HepG2 (cell line): ENCODE measurements at regions not wholly inside any gene's neighbourhood (a gene's known extent, or its start where the extent isn't known, plus 50 kb on each side); places are given as distances from the start of the nearest gene placed in this dataset.
"Not testable (repeated sequence)": the region's sequence is repeated elsewhere in the genome, so short reads cannot be mapped to it uniquely, and the experiment has no call there.

Experiments
- ATAC-seq: fragments of 200-7000 bp; cut with Tn5 transposase; 3 replicates; pipeline ENCODE4 v1.9.1; 2020; ENCODE audit warnings: mild to moderate bottlenecking, moderate library complexity
- BruUV-seq: library from RNA; stranded (reverse); fragments of 400-500 nt; replicated peaks from 2 replicates; lab custom pipeline; 2021; lab: Mats Ljungman, UMichigan
- CTCF ChIA-PET: fragments of 300-600 bp; formaldehyde crosslinking; extraction: SDS; loops from one replicate; lab custom pipeline; 2021; ENCODE audit warnings: low total read pairs, inconsistent platforms, low intra/inter-chr PET ratio; lab: Yijun Ruan, JAX
- POLR2A ChIA-PET: fragments of 350-600 bp; sonication (Branson Sonifier 250); formaldehyde crosslinking; loops from one replicate; lab custom pipeline; 2020; ENCODE audit warnings: antibody characterized with exemption, inconsistent platforms; lab: Yijun Ruan, JAX
- DNase-seq: peaks from one replicate; pipeline ENCODE4 v3.0.0-alpha.2; 2015; ENCODE audit warnings: low spot score
- FAIRE-seq: peaks from 3 replicates; lab custom pipeline; 2011; peaks lifted over from hg19 to GRCh38; lab: Jason Lieb, UNC
- H2AFZ ChIP-seq: one replicate; pipeline ENCODE4 v1.6.1; 2011; ENCODE audit warnings: low read length, inconsistent platforms
- H3K27ac ChIP-seq: fragments of 300-600 bp; 3 replicates; pipeline ENCODE4 v1.8.0; 2011; ENCODE audit warnings: mixed run types, mild to moderate bottlenecking, mixed read lengths, low read length, inconsistent platforms; ENCODE audit not compliant: insufficient read depth; ENCODE audit errors: extremely low read length
- H3K27me3 ChIP-seq, 2 experiments: fragments of 200-600 bp in 1 of 2; 2 replicates in 1 of 2; 3 replicates in 1 of 2; pipeline versions ENCODE4 v1.6.0 to v1.8.0; 2011; ENCODE audit warnings: low read length in 2 of 2, mild to moderate bottlenecking in 2 of 2, moderate library complexity in 2 of 2, inconsistent platforms in 1 of 2; ENCODE audit not compliant: insufficient read depth in 2 of 2, control insufficient read depth in 1 of 2
- H3K36me3 ChIP-seq, 2 experiments: fragments of 200-600 bp in 1 of 2; replicated peaks in 1 of 2; 2 replicates in 1 of 2; 3 replicates in 1 of 2; pipeline versions ENCODE4 v1.5.1 to v1.8.0; 2011; ENCODE audit warnings: low read length in 2 of 2, inconsistent platforms in 1 of 2; ENCODE audit not compliant: insufficient read depth in 2 of 2, control insufficient read depth in 1 of 2
- H3K4me1 ChIP-seq: 2 replicates; pipeline ENCODE4 v1.5.1; 2012; ENCODE audit warnings: low read length, inconsistent platforms; ENCODE audit not compliant: insufficient read depth
- H3K4me2 ChIP-seq: 2 replicates; pipeline ENCODE4 v1.6.0; 2011; ENCODE audit warnings: low read depth, low read length, inconsistent platforms
- H3K4me3 ChIP-seq, 3 experiments: fragments of 200-600 bp in 1 of 3; sonication (generic), shearing (Covaris generic) in 1 of 3; replicated peaks in 1 of 3; 2 replicates each; pipeline ENCODE4 v1.5.1; 2011 to 2016; ENCODE audit warnings: low read length in 3 of 3, inconsistent platforms in 2 of 3, low read depth in 2 of 3, mild to moderate bottlenecking in 2 of 3, control low read depth in 1 of 3, mixed read lengths in 1 of 3; ENCODE audit not compliant: insufficient read depth in 1 of 3
- H3K79me2 ChIP-seq: one replicate; pipeline ENCODE4 v1.6.1; 2011; ENCODE audit warnings: low read length, inconsistent platforms; ENCODE audit not compliant: insufficient read depth
- H3K9ac ChIP-seq: 2 replicates; pipeline ENCODE4 v1.6.0; 2011; ENCODE audit warnings: mild to moderate bottlenecking, low read depth, low read length, inconsistent platforms; ENCODE audit not compliant: insufficient read depth
- H3K9me3 ChIP-seq: 2 replicates; pipeline ENCODE4 v1.5.1; 2012; ENCODE audit warnings: mild to moderate bottlenecking, low read length
- H4K20me1 ChIP-seq: 2 replicates; pipeline ENCODE4 v1.6.0; 2011; ENCODE audit warnings: inconsistent platforms, mild to moderate bottlenecking, low read length, moderate library complexity; ENCODE audit not compliant: insufficient read depth
- CEBPB ChIP-seq: IDR thresholded peaks from 2 replicates; pipeline ENCODE4 v1.6.1; 2011; ENCODE audit warnings: low read depth, low read length, improper control_type of control experiment, borderline replicate concordance
- CEBPG ChIP-seq: IDR thresholded peaks from 2 replicates; pipeline ENCODE4 v1.6.1; 2016
- MAFK ChIP-seq, 2 experiments: IDR thresholded peaks in 1 of 2; conservative IDR thresholded peaks in 1 of 2; 2 replicates each; pipeline ENCODE4 v1.6.1; 2011; ENCODE audit warnings: improper control_type of control experiment in 2 of 2, low read length in 2 of 2
- ZNF598 ChIP-seq: sonication (generic); formaldehyde crosslinking; IDR thresholded peaks from 2 replicates; pipeline ENCODE4 v1.5.1; 2020; ENCODE audit warnings: mild to moderate bottlenecking, missing genetic modification reagents, borderline replicate concordance
- WGBS: methylation state at CpG from one replicate; pipeline ENCODE4 v1.1.6; 2017; ENCODE audit warnings: low lambda C conversion rate; 5-methylcytosine and 5-hydroxymethylcytosine counted together
- in situ Hi-C: cut with HindIII; loops from 2 replicates; pipeline ENCODE4 v1.10.0; 2017; ENCODE audit warnings: low pct_unique_long_range_greater_than_20kb; ENCODE audit not compliant: extremely low pct_ligation_motif_present
- intact Hi-C: fragments of 100-400 bp; cut with micrococcal nuclease; formaldehyde crosslinking; loops from one replicate; pipeline ENCODE4 v1.10.0; 2022; ENCODE audit not compliant: unreplicated experiment
- TF ChIP-seq, protein P1 (sequence below): sonication (generic); formaldehyde crosslinking; IDR thresholded peaks from 2 replicates; pipeline ENCODE4 v1.4.0; 2020; ENCODE audit warnings: missing genetic modification reagents, mild to moderate bottlenecking, borderline replicate concordance
- TF ChIP-seq, protein P2 (sequence below), 2 experiments: fragments of 450-650 bp in 1 of 2; sonication (generic) in 1 of 2; formaldehyde crosslinking; IDR thresholded peaks; 2 replicates each; pipeline versions ENCODE4 v1.5.0 to v1.8.0; 2020 to 2022; ENCODE audit warnings: mild to moderate bottlenecking in 1 of 2, missing genetic modification reagents in 1 of 2

DNA sequence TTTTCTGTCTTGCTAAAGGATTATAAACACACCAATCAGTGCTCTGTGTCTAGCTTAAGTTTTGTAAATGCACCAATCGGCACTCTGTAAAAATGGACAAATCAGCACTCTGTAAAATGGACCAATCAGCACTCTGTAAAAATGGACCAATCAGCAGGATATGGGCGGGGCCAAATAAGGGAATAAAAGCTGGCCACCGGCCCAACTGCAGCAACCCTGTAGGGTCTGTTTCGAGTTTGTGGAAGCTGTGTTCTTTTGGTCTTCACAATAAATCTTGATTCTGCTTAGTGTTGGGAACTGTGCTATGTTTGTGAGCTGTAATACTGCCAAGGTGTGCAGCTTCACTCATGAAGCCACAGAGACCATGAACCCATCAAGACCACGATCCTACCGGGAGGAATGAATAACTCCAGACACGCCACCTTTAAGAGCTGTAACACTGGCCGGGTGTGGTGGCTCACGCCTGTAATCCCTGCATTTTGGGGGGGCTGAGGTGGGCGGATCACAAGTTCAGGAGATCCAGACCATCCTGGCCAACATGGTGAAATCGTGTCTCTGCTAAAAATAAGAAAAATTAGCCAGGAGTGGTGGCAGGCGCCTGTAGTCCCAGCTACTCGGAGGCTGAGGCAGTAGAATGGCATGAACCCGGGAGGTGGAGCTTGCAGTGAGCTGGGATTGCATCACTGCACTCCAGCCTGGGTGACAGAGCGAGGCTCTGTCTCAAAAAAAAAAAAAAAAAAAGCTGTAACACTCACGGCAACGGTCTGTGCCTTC lies 133.0 kb upstream of the GDF10 start:
- H3K4me1 ChIP-seq, in situ Hi-C loops, H3K4me3 ChIP-seq, H3K36me3 ChIP-seq, DNase-seq, H3K9me3 ChIP-seq, H2AFZ ChIP-seq, intact Hi-C loops, CTCF ChIA-PET, H3K9ac ChIP-seq, POLR2A ChIA-PET, BruUV-seq, H4K20me1 ChIP-seq, H3K27ac ChIP-seq, FAIRE-seq, H3K79me2 ChIP-seq: not testable (repeated sequence)
- TF ChIP-seq, protein P1, sequence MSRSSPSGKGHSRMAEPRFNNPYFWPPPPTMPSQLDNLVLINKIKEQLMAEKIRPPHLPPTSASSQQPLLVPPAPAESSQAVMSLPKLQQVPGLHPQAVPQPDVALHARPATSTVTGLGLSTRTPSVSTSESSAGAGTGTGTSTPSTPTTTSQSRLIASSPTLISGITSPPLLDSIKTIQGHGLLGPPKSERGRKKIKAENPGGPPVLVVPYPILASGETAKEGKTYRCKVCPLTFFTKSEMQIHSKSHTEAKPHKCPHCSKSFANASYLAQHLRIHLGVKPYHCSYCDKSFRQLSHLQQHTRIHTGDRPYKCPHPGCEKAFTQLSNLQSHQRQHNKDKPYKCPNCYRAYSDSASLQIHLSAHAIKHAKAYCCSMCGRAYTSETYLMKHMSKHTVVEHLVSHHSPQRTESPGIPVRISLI (CRISPR knock-in tag), result peak; percentile 46; the same call in 1 of the 2 replicates
- 0 out of 4 replicates have a peak, but pooled peaks of 1 of the 2 experiments have one; percentile 5 for TF ChIP-seq MAFK (conservative IDR thresholded peaks at IDR 0.05 in 1 of 2, IDR thresholded peaks at IDR 0.05 in 1 of 2; ENCODE audit: low read length in 2 of 2)
- peak; percentile 41; the same call in 1 of the 2 replicates for TF ChIP-seq CEBPB
- peak; percentile 32; the same call in 1 of the 2 replicates for TF ChIP-seq ZNF598 (CRISPR knock-in tag)
- TF ChIP-seq, protein P2, sequence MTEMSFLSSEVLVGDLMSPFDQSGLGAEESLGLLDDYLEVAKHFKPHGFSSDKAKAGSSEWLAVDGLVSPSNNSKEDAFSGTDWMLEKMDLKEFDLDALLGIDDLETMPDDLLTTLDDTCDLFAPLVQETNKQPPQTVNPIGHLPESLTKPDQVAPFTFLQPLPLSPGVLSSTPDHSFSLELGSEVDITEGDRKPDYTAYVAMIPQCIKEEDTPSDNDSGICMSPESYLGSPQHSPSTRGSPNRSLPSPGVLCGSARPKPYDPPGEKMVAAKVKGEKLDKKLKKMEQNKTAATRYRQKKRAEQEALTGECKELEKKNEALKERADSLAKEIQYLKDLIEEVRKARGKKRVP (CRISPR knock-in tag; IDR thresholded peaks at IDR 0.05), result peak in 1 of 2 experiments; percentile 60; a peak in 1 of 4 replicates
- TF ChIP-seq CEBPG (CRISPR knock-in tag), result peak; percentile 60
- 15% methylated on average over 17 of the region's 17 CpGs for WGBS
- Histone ChIP-seq H3K4me2 (0 out of 2 replicates have a peak overlapping the region, but pooled peaks have one; percentile 10), H3K27me3 (peaks cover 0 to 10% of the 10 kb centered on the region in 2 experiments; a peak in 2 of 5 replicates)
- peak; percentile 57; the same call in 2 of the 3 replicates for ATAC-seq
